WTC11 (cell line): ENCODE measurements at regions not wholly inside any gene's neighbourhood (a gene's known extent, or its start where the extent isn't known, plus 50 kb on each side); places are given as distances from the start of the nearest gene placed in this dataset.

Experiments used
- ATAC-seq: fragments of 200-7000 bp; cut with Tn5 transposase; 2 replicates; pipeline ENCODE4 v1.10.0; 2021; ENCODE audit warnings: mild to moderate bottlenecking, moderate library complexity
- CTCF ChIA-PET: fragments of 300-600 bp; sonication (Branson Sonifier 250); formaldehyde crosslinking; loops from one replicate; lab custom pipeline; 2021; ENCODE audit warnings: antibody characterized with exemption; lab: Charles Lee
- POLR2A ChIA-PET: fragments of 350-600 bp; sonication (Branson Sonifier 250); formaldehyde crosslinking; loops from one replicate; lab custom pipeline; 2021; ENCODE audit warnings: antibody characterized with exemption; lab: Charles Lee
- DNase-seq: peaks from one replicate; pipeline ENCODE4 v3.0.0; 2021; ENCODE audit warnings: low spot score
- H3K27ac Mint-ChIP-seq: 2 replicates; pipeline ENCODE4 v1.8.0; 2021; ENCODE audit warnings: mixed read lengths
- H3K27me3 Mint-ChIP-seq: 2 replicates; pipeline ENCODE4 v1.8.0; 2021; ENCODE audit warnings: low read depth, mild to moderate bottlenecking, moderate library complexity, mixed read lengths
- H3K36me3 Mint-ChIP-seq: 2 replicates; pipeline ENCODE4 v1.8.0; 2021; ENCODE audit warnings: mixed read lengths
- H3K4me1 Mint-ChIP-seq: 2 replicates; pipeline ENCODE4 v1.8.0; 2022; ENCODE audit warnings: mixed read lengths
- H3K4me3 Mint-ChIP-seq: 2 replicates; pipeline ENCODE4 v1.8.0; 2021; ENCODE audit warnings: mild to moderate bottlenecking, moderate library complexity, mixed read lengths
- H3K9me3 Mint-ChIP-seq: 2 replicates; pipeline ENCODE4 v1.8.0; 2021; ENCODE audit warnings: mixed read lengths
- ARID4B ChIP-seq: sonication (generic); formaldehyde crosslinking; IDR thresholded peaks from 2 replicates; pipeline ENCODE4 v1.8.0; 2023; ENCODE audit warnings: missing genetic modification reagents, mild to moderate bottlenecking, borderline replicate concordance
- ELF4 ChIP-seq: sonication (generic); formaldehyde crosslinking; IDR thresholded peaks from 2 replicates; pipeline ENCODE4 v1.8.1; 2022; ENCODE audit warnings: low read depth, mild to moderate bottlenecking, moderate library complexity, missing genetic modification reagents
- GABPB1 ChIP-seq: sonication (generic); formaldehyde crosslinking; IDR thresholded peaks from 2 replicates; pipeline ENCODE4 v1.8.1; 2023; ENCODE audit warnings: mild to moderate bottlenecking, missing genetic modification reagents
- JUN ChIP-seq: sonication (generic); formaldehyde crosslinking; IDR thresholded peaks from 2 replicates; pipeline ENCODE4 v1.8.0; 2023; ENCODE audit warnings: mild to moderate bottlenecking, missing genetic modification reagents
- MYBL2 ChIP-seq: sonication (generic); formaldehyde crosslinking; IDR thresholded peaks from 2 replicates; pipeline ENCODE4 v1.8.1; 2023; ENCODE audit warnings: mild to moderate bottlenecking, moderate library complexity, missing genetic modification reagents
- NR2C2 ChIP-seq: sonication (generic); formaldehyde crosslinking; IDR thresholded peaks from 2 replicates; pipeline ENCODE4 v1.8.0; 2022; ENCODE audit warnings: mild to moderate bottlenecking, missing genetic modification reagents
- NR3C1 ChIP-seq: sonication (generic); formaldehyde crosslinking; conservative IDR thresholded peaks from 2 replicates; pipeline ENCODE4 v1.8.1; 2023; ENCODE audit warnings: low read depth, mild to moderate bottlenecking, missing genetic modification reagents
- PRDM15 ChIP-seq: sonication (generic); formaldehyde crosslinking; IDR thresholded peaks from 2 replicates; pipeline ENCODE4 v1.8.0; 2022; ENCODE audit warnings: missing genetic modification reagents
- SMAD4 ChIP-seq: sonication (generic); formaldehyde crosslinking; IDR thresholded peaks from 2 replicates; pipeline ENCODE4 v1.8.0; 2022; ENCODE audit warnings: mild to moderate bottlenecking, missing genetic modification reagents
- STAT6 ChIP-seq: sonication (generic); formaldehyde crosslinking; conservative IDR thresholded peaks from 2 replicates; pipeline ENCODE4 v1.8.1; 2023; ENCODE audit warnings: mild to moderate bottlenecking, low read depth, missing genetic modification reagents, moderate library complexity
- ZNF138 ChIP-seq: sonication (generic); formaldehyde crosslinking; conservative IDR thresholded peaks from 2 replicates; pipeline ENCODE4 v1.8.1; 2022; ENCODE audit warnings: mild to moderate bottlenecking, moderate library complexity, missing genetic modification reagents
- ZNF232 ChIP-seq: sonication (generic); formaldehyde crosslinking; IDR thresholded peaks from 2 replicates; pipeline ENCODE4 v1.8.0; 2022; ENCODE audit warnings: mild to moderate bottlenecking, missing genetic modification reagents
- ZNF317 ChIP-seq: sonication (generic); formaldehyde crosslinking; IDR thresholded peaks from 2 replicates; pipeline ENCODE4 v1.8.1; 2023; ENCODE audit warnings: low read depth, mild to moderate bottlenecking, moderate library complexity, missing genetic modification reagents, borderline replicate concordance
- ZNF396 ChIP-seq: fragments of 250-450 bp; sonication (Bioruptor Pico); IDR thresholded peaks from 2 replicates; pipeline ENCODE4 v1.8.0; 2021; ENCODE audit warnings: mild to moderate bottlenecking, moderate library complexity, borderline replicate concordance
- TF ChIP-seq, protein P1 (sequence below): fragments of 250-450 bp; sonication (Bioruptor Pico); IDR thresholded peaks from 2 replicates; pipeline ENCODE4 v1.9.0; 2021; ENCODE audit warnings: mild to moderate bottlenecking
- TF ChIP-seq, protein P2 (sequence below): sonication (generic); formaldehyde crosslinking; IDR thresholded peaks from 2 replicates; pipeline ENCODE4 v1.8.1; 2023; ENCODE audit warnings: mild to moderate bottlenecking, missing genetic modification reagents, moderate library complexity

DNA sequence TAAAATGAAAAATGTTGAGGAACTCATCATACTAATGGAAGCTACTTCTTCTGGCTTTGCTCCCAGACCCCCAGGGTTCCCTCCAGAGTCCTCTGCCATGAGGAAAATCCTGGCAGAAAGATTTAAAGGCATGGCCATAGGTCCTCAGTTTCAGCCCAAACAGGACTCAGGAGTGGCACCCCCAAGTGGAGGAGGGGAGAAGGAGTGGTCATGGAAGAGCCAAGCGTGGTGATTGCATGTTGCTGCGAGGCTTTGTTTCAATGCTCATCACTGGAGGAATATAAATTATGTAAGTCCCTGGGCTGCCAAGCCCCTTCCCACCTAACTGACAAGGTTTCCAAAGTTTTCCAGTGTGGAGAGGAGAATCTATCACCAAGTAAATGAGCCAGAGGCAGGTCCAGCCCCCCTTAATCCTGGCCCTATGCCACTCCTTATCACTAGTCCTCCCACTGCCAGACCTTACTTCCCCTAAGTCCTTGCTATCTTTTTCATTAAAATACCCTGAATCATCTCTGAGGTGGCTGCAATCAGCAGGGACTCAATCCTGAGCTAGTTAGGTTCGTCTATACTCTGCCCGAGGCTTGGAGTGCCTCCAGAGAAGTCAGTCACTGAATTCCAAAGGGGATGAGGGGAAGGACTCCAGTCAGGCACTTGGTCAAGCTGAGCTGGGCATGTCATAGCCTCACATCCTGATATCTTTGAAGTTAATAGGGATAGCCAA is 70.7 kb upstream of the TAF1L start:
- ChIA-PET CTCF (interaction anchor here (0.7 to 2.3 kb wide), 2 partner anchors 125 to 262 kb away, joined by 3 to 6 read pairs; no protein-coding TSS in a partner anchor), POLR2A (no interaction called here)
- H3K4me1 Mint-ChIP-seq: peaks cover 10% of the 10 kb centered on the region
- DNase-seq (peak; percentile 24), ATAC-seq (peak; percentile 62)
- H3K27ac Mint-ChIP-seq: no peak overlapping the region
- H3K27me3 Mint-ChIP-seq: peaks cover 7% of the 10 kb centered on the region
- H3K4me3 Mint-ChIP-seq: no peak overlapping the region
- peaks cover 11% of the 10 kb centered on the region for H3K36me3 Mint-ChIP-seq
- TF ChIP-seq SMAD4: no peak
- TF ChIP-seq NR2C2 (CRISPR knock-in tag): no peak
- peaks cover 16% of the 10 kb centered on the region for H3K9me3 Mint-ChIP-seq

DNA sequence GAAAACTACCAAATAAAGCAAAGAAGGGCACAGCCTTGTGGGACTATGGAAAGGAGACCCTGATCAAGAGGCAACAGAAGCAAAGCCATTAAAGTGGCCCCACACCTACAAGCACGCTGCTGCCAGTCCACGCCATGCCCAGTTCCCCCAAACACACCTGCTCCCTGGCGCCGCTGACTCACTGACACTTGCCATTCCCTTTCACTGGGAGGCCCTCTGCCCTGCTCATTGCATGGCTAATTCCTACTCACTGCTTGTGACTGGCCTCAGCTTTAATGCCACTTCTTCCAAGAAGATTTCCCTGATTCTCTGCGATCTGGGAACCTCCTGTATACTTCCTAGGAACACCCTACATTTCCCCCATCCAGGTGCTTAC is 71.2 kb upstream of the TAF1L start:
- Mint-ChIP-seq H3K36me3 (peaks cover 11% of the 10 kb centered on the region), H3K4me3 (no peak overlapping the region), H3K27me3 (peaks cover 7% of the 10 kb centered on the region), H3K27ac (no peak overlapping the region), H3K9me3 (peaks cover 16% of the 10 kb centered on the region), H3K4me1 (peaks cover 10% of the 10 kb centered on the region)
- no peak for TF ChIP-seq ELF4 (CRISPR knock-in tag)
- TF ChIP-seq GABPB1: no peak
- DNase-seq (no peak), ATAC-seq (no peak)
- POLR2A ChIA-PET: no interaction called here
- CTCF ChIA-PET: interaction anchor here (0.7 to 2.3 kb wide), 2 partner anchors 125 to 262 kb away, joined by 3 to 6 read pairs; no protein-coding TSS in a partner anchor

DNA sequence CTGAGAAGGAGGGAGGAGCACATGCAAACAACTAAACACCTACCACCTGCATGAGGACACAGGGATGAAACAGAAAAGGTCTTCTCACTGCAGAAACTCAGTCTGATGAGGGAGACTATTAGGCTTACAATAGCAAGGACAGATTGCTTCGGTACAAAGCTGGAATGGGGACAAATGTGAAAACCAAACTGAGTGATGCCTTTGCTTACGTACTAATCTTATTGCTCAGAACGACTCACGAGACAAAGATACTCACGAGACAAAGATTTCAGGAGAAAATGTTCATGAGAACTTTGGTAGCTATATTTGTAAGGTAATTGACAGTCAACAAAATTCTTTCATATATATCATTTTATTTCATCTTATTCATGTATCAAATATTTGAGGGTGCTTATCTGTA is 71.9 kb upstream of the TAF1L start:
- H3K27ac Mint-ChIP-seq: no peak overlapping the region
- ATAC-seq (no peak), DNase-seq (no peak)
- H3K27me3 Mint-ChIP-seq: peaks cover 6% of the 10 kb centered on the region
- peaks cover 16% of the 10 kb centered on the region for H3K9me3 Mint-ChIP-seq
- CTCF ChIA-PET: interaction anchor here (0.9 to 2.3 kb wide), 2 partner anchors 126 to 261 kb away, joined by 4 to 6 read pairs; no protein-coding TSS in a partner anchor
- no peak overlapping the region for H3K4me3 Mint-ChIP-seq
- peaks cover 11% of the 10 kb centered on the region for H3K36me3 Mint-ChIP-seq
- peaks cover 10% of the 10 kb centered on the region for H3K4me1 Mint-ChIP-seq
- POLR2A ChIA-PET: no interaction called here
- TF ChIP-seq ZNF138 (CRISPR knock-in tag): no peak
- TF ChIP-seq STAT6 (CRISPR knock-in tag): no peak
- TF ChIP-seq, protein P1, sequence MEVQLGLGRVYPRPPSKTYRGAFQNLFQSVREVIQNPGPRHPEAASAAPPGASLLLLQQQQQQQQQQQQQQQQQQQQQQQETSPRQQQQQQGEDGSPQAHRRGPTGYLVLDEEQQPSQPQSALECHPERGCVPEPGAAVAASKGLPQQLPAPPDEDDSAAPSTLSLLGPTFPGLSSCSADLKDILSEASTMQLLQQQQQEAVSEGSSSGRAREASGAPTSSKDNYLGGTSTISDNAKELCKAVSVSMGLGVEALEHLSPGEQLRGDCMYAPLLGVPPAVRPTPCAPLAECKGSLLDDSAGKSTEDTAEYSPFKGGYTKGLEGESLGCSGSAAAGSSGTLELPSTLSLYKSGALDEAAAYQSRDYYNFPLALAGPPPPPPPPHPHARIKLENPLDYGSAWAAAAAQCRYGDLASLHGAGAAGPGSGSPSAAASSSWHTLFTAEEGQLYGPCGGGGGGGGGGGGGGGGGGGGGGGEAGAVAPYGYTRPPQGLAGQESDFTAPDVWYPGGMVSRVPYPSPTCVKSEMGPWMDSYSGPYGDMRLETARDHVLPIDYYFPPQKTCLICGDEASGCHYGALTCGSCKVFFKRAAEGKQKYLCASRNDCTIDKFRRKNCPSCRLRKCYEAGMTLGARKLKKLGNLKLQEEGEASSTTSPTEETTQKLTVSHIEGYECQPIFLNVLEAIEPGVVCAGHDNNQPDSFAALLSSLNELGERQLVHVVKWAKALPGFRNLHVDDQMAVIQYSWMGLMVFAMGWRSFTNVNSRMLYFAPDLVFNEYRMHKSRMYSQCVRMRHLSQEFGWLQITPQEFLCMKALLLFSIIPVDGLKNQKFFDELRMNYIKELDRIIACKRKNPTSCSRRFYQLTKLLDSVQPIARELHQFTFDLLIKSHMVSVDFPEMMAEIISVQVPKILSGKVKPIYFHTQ: no peak
- TF ChIP-seq, protein P2, sequence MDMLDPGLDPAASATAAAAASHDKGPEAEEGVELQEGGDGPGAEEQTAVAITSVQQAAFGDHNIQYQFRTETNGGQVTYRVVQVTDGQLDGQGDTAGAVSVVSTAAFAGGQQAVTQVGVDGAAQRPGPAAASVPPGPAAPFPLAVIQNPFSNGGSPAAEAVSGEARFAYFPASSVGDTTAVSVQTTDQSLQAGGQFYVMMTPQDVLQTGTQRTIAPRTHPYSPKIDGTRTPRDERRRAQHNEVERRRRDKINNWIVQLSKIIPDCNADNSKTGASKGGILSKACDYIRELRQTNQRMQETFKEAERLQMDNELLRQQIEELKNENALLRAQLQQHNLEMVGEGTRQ (CRISPR knock-in tag): no peak
- no peak for TF ChIP-seq MYBL2 (CRISPR knock-in tag)
- no peak for TF ChIP-seq ZNF317 (CRISPR knock-in tag)
- no peak for TF ChIP-seq ARID4B
- TF ChIP-seq PRDM15 (CRISPR knock-in tag): no peak
- no peak for TF ChIP-seq ZNF396 (CRISPR knock-in tag)
- TF ChIP-seq NR3C1 (CRISPR knock-in tag): no peak
- TF ChIP-seq JUN (CRISPR knock-in tag): no peak
- TF ChIP-seq ZNF232 (CRISPR knock-in tag): no peak
